B cell (primary cell): ENCODE measurements at regions not wholly inside any gene's neighbourhood (a gene's known extent, or its start where the extent isn't known, plus 50 kb on each side); places are given as distances from the start of the nearest gene placed in this dataset.
"Not testable (repeated sequence)": the region's sequence is repeated elsewhere in the genome, so short reads cannot be mapped to it uniquely, and the experiment has no call there.

ENCODE experiments used
- ATAC-seq: fragments of 200-7000 bp; cut with Tn5 transposase; one replicate; pipeline ENCODE4 v1.10.0; 2021; ENCODE audit warnings: low read depth, mild to moderate bottlenecking, moderate number of reproducible peaks, moderate library complexity
- CTCF ChIA-PET: fragments of 350-600 bp; sonication (Branson Sonifier 250); formaldehyde crosslinking; loops from one replicate; lab custom pipeline; 2021; ENCODE audit warnings: antibody characterized with exemption, inconsistent platforms; lab: Charles Lee
- POLR2A ChIA-PET: fragments of 350-600 bp; sonication (Branson Sonifier 250); formaldehyde crosslinking; loops from one replicate; lab custom pipeline; 2021; ENCODE audit warnings: antibody characterized with exemption; lab: Charles Lee
- DNase-seq: peaks from one replicate; pipeline ENCODE4 v3.0.0; 2013
- H2AFZ ChIP-seq: 2 replicates; pipeline ENCODE4 v1.6.1; 2012; ENCODE audit warnings: mild to moderate bottlenecking, low read depth, low read length; ENCODE audit not compliant: insufficient read depth, poor library complexity, severe bottlenecking
- H3K27ac ChIP-seq, 2 donors: 1 replicate in 1 of 2; 2 replicates in 1 of 2; pipeline ENCODE4 v1.5.1; 2012 to 2013; ENCODE audit warnings: low read length in 2 of 2, mild to moderate bottlenecking in 2 of 2, moderate library complexity in 1 of 2
- H3K27me3 ChIP-seq, 4 experiments: fragments of 200-600 bp in 1 of 4; sonication (generic) in 1 of 4; replicated peaks in 1 of 4; 1 replicate in 2 of 4; 2 replicates in 2 of 4; pipeline versions ENCODE4 v1.6.1 to v1.7.0; 2013 to 2016; ENCODE audit warnings: low read length in 3 of 4, mild to moderate bottlenecking in 2 of 4, mixed read lengths in 1 of 4, moderate library complexity in 1 of 4; ENCODE audit not compliant: insufficient read depth in 4 of 4, control insufficient read depth in 3 of 4; ENCODE audit errors: control extremely low read depth in 1 of 4
- H3K36me3 ChIP-seq, 2 experiments: replicated peaks in 1 of 2; 1 replicate in 1 of 2; 2 replicates in 1 of 2; pipeline versions ENCODE4 v1.6.1 to v1.7.1; 2013; ENCODE audit warnings: low read length in 1 of 2; ENCODE audit not compliant: insufficient read depth in 2 of 2, control insufficient read depth in 1 of 2; ENCODE audit errors: control extremely low read depth in 1 of 2, extremely low read depth in 1 of 2
- H3K4me1 ChIP-seq, 2 donors: fragments of 200-600 bp in 1 of 2; sonication (generic) in 1 of 2; 1 replicate in 1 of 2; 2 replicates in 1 of 2; pipeline versions ENCODE4 v1.5.1 to v1.6.1; 2013 to 2017; ENCODE audit warnings: low read length in 2 of 2; ENCODE audit not compliant: control insufficient read depth in 2 of 2, insufficient read depth in 2 of 2
- H3K4me2 ChIP-seq: replicated peaks from 2 replicates; pipeline ENCODE3; 2012; ENCODE audit warnings: mild to moderate bottlenecking, low read depth, low read length; ENCODE audit not compliant: poor library complexity, severe bottlenecking
- H3K4me3 ChIP-seq, 5 experiments: fragments of 200-600 bp in 1 of 5; sonication (generic) in 1 of 5; 1 replicate in 3 of 5; 2 replicates in 2 of 5; pipeline versions ENCODE4 v1.5.1 to v1.7.0; 2011 to 2016; ENCODE audit warnings: low read length in 4 of 5, mild to moderate bottlenecking in 4 of 5, low read depth in 2 of 5, control low read depth in 1 of 5, moderate library complexity in 1 of 5; ENCODE audit not compliant: insufficient read depth in 1 of 5; ENCODE audit errors: control extremely low read depth in 1 of 5, extremely low read depth in 1 of 5
- H3K79me2 ChIP-seq: fragments of 200-600 bp; sonication (generic); one replicate; pipeline ENCODE4 v1.6.0; 2016; ENCODE audit warnings: low read length; ENCODE audit not compliant: control insufficient read depth, insufficient read depth
- H3K9ac ChIP-seq: fragments of 200-600 bp; sonication (generic); 2 replicates; pipeline ENCODE4 v1.6.1; 2017; ENCODE audit warnings: mild to moderate bottlenecking, low read length, moderate library complexity
- H3K9me3 ChIP-seq, 3 donors: one replicate each; pipeline versions ENCODE4 v1.6.1 to v1.7.1; 2013; ENCODE audit warnings: low read length in 2 of 3; ENCODE audit not compliant: control insufficient read depth in 2 of 3, insufficient read depth in 1 of 3; ENCODE audit errors: control extremely low read depth in 1 of 3
- H4K20me1 ChIP-seq: 2 replicates; pipeline ENCODE4 v1.6.0; 2012; ENCODE audit warnings: mild to moderate bottlenecking, low read length; ENCODE audit not compliant: insufficient read depth, control insufficient read depth, poor library complexity, severe bottlenecking
- H3K27ac Mint-ChIP-seq: one replicate; pipeline ENCODE4 v1.8.0; 2021; ENCODE audit warnings: mixed read lengths
- H3K27me3 Mint-ChIP-seq: one replicate; pipeline ENCODE4 v1.8.0; 2021; ENCODE audit warnings: mixed read lengths
- H3K4me1 Mint-ChIP-seq: one replicate; pipeline ENCODE4 v1.8.0; 2021; ENCODE audit warnings: mixed read lengths
- H3K4me3 Mint-ChIP-seq: one replicate; pipeline ENCODE4 v1.8.0; 2021; ENCODE audit warnings: mixed read lengths
- H3K9me3 Mint-ChIP-seq: one replicate; pipeline ENCODE4 v1.8.0; 2022; ENCODE audit warnings: mixed read lengths; ENCODE audit not compliant: insufficient read depth
- CTCF ChIP-seq: fragments of 200-600 bp; IDR thresholded peaks from one replicate; pipeline ENCODE4 v1.8.0; 2022; ENCODE audit warnings: antibody characterized with exemption, mild to moderate bottlenecking
- EZH2 ChIP-seq: IDR thresholded peaks from 2 replicates; pipeline ENCODE4 v1.6.1; 2012; ENCODE audit warnings: borderline replicate concordance, low read depth, mild to moderate bottlenecking, moderate library complexity, low read length; ENCODE audit not compliant: insufficient read depth, poor library complexity, severe bottlenecking
- WGBS: methylation state at CpG from one replicate; pipeline ENCODE4 v1.1.5; 2013; ENCODE audit warnings: missing lambda C conversion rate; ENCODE audit not compliant: insufficient coverage; 5-methylcytosine and 5-hydroxymethylcytosine counted together
- intact Hi-C: fragments of 100-400 bp; cut with micrococcal nuclease; formaldehyde crosslinking; loops from one replicate; pipeline ENCODE4 v1.10.0; 2022

GRCh38 chr5:42979242-42979641 lies 60.9 kb downstream of the ANXA2R start:
- H3K27ac Mint-ChIP-seq, DNase-seq, intact Hi-C loops, POLR2A ChIA-PET, H3K4me1 Mint-ChIP-seq, CTCF ChIA-PET, H3K9ac ChIP-seq, H3K4me2 ChIP-seq, H2AFZ ChIP-seq, H3K9me3 Mint-ChIP-seq, ATAC-seq, H3K36me3 ChIP-seq, H3K27ac ChIP-seq, H3K4me3 Mint-ChIP-seq, H3K4me1 ChIP-seq, H3K79me2 ChIP-seq, H3K27me3 ChIP-seq, H3K4me3 ChIP-seq, H3K27me3 Mint-ChIP-seq, H4K20me1 ChIP-seq: not testable (repeated sequence)
- H3K9me3 ChIP-seq: peaks cover 0 to 17% (median 0%) of the 10 kb centered on the region in 3 donors
- WGBS: 98% methylated on average over 30 of the region's 34 CpGs

GRCh38 chr5:42974536-42974935 lies 65.6 kb downstream of the ANXA2R start:
- H4K20me1 ChIP-seq: no peaks in the 10 kb centered on the region
- Mint-ChIP-seq H3K4me1 (no peaks in the 10 kb centered on the region), H3K4me3 (no peak overlapping the region), H3K27ac (no peak overlapping the region), H3K9me3 (no peaks in the 10 kb centered on the region), H3K27me3 (no peaks in the 10 kb centered on the region)
- H3K36me3 ChIP-seq: peaks cover 0 to 8% of the 10 kb centered on the region in 2 experiments
- no peak overlapping the region for H3K9ac ChIP-seq
- CTCF ChIA-PET: no interaction called here
- H3K4me3 ChIP-seq: no peak overlapping the region
- TF ChIP-seq EZH2 (no peak), CTCF (no peak)
- POLR2A ChIA-PET: no interaction called here
- no peaks in the 10 kb centered on the region for H3K4me1 ChIP-seq
- H3K9me3 ChIP-seq: peaks cover 0 to 10% (median 0%) of the 10 kb centered on the region in 3 donors
- ATAC-seq (no peak), DNase-seq (no peak)
- no peaks in the 10 kb centered on the region for H3K27me3 ChIP-seq
- H3K79me2 ChIP-seq: no peaks in the 10 kb centered on the region
- no peak overlapping the region for H3K4me2 ChIP-seq
- no peak overlapping the region for H2AFZ ChIP-seq
- WGBS: 100% methylated on average over 1 of the region's 2 CpGs
- H3K27ac ChIP-seq: no peak overlapping the region
- intact Hi-C loops: no loop called here
